CD4-positive, alpha-beta T cell treated with Interleukin-4 for 4 hours (primary cell): ENCODE measurements at regions not wholly inside any gene's neighbourhood (a gene's known extent, or its start where the extent isn't known, plus 50 kb on each side); places are given as distances from the start of the nearest gene placed in this dataset.
"Not testable (repeated sequence)": the region's sequence is repeated elsewhere in the genome, so short reads cannot be mapped to it uniquely, and the experiment has no call there.

Experiments
- DNase-seq: peaks from one replicate; pipeline ENCODE4 v3.0.0-alpha.2; 2020

- not testable (repeated sequence) for DNase-seq
Measured at GRCh38 chr7:56697058-56697457, 435.2 kb downstream of the ZNF479 start.

- DNase-seq: no peak
Measured at GRCh38 chr7:56686276-56686859, 445.9 kb downstream of the ZNF479 start.

DNA sequence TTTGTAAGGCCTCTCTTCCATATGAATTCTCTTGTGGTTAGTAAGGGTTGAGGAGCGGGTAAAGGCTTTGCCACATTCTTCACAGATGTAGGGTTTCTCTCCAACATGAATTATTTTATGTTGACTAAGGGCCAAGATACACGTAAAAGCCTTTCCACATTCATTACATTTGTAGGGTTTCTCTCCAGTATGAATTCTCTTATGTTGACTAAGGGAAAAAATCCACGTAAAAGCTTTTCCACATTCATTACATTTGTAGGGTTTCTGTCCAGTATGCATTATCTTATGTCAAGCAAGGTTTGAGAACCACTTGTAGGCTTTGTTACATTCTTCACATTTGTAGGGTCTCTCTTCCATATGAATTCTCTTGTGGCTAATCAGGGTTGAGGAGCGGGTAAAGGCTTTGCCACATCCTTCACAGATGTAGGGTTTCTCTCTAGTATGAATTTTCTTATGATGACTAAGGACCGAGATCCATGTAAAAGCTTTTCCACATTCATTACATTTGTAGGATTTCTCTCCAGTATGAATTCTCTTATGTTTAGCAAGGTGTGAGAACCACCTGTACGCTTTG is 493.0 kb downstream of the ZNF479 start:
- no peak for DNase-seq

- no peak for DNase-seq
Measured at GRCh38 chr7:56609852-56610355, 493.7 kb upstream of the NUPR2 start.

DNA sequence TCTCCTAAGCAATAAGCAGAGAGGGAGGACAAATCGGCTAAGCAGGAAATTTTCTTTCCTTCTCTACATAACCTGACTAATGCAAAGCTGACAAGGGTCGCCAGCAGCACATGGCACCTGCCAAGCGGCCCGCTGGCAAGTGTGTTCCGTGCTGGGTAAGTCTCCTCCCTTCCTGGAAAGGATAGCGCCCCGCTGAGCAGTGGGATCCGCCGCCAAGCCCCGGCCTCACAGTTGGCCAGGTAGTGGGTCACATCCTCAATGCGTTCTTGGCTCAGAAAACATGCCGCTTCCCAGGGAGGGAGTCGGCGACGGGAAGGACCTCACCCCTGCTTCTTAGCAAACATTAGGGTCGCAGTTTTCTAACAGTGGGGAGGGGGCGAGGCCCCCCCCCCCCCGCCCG is 488.9 kb upstream of the NUPR2 start:
- DNase-seq: no peak

DNA sequence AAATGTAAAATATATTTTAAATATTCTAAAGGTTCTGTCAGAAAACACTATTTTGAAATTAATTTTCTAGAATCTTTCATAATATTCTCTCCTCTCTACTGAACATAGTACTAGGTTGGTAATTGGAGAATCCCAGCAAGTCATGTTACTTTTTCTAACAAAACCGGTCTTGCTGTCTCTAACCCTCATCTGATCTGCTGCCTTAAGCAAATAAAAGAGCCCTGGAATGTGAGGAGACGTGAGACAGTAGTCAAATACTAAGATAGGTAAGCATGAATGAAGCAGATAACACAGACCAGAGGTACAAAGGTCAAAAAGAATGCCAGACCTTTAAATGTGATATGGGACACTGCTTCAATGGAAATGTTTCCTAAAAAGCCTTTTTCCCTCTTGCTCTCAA is 462.4 kb upstream of the NUPR2 start:
- DNase-seq: no peak

DNA sequence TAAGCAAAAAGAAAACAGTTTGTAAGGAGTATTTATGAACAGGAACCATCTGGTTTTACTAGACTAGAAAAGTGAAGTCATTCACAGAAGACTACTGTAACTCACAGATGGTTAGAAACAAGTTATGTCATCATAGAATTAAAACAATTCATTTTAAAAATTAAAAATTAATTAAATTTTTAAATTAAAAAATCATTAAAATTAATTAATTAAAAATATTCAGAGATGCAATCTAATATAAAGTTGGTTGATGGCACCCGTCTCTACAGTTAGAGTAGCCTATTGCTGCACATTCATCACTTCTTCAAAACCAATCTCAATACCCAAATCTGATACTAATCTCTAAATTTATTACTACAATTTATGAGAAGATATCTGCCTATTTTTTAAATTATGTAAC is 454.8 kb upstream of the NUPR2 start:
- no peak for DNase-seq

DNA sequence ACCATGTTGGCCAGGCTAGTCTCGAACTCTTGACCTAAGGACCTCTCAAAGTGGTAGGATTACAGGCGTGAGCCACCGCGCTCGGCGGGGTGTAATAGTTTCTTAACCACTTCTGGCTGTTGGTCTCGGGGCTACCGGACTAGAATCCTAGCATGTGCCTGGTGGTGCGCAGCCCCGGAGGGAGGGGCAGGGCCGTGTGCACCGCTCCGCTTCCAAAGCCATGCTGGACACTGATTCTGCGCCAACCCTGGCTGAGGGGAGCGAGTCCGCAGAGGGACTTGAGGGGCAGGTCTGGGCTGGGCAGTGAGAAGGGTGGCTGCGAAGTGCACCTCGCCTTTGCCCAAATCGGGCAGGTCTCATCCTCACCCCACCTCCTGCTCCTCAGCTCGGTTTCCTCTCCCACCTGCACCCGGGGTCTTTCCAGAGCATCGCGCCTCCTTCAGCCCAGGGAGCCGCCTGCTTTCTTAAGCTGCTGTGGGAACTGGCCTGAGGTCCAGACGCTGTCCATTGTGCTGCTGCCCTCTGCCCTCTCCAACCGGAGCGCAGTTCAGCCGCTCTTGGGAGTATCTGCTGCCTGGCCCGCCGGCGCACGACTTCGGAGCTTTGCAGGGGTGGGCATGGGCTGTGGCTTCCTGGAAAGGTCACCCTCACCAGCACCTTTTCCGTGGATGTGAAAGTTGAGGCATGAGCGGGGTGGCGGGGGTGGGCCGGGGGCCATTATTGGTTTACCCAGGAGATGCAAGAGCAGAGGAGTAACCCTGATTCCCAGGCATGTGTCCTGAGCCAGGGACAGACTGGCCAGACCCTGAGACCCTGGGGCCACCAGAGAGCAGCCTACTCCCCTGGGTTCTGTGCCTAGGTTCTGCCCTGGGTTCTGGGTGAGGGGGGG is 422.6 kb upstream of the NUPR2 start:
- DNase-seq: no peak

DNA sequence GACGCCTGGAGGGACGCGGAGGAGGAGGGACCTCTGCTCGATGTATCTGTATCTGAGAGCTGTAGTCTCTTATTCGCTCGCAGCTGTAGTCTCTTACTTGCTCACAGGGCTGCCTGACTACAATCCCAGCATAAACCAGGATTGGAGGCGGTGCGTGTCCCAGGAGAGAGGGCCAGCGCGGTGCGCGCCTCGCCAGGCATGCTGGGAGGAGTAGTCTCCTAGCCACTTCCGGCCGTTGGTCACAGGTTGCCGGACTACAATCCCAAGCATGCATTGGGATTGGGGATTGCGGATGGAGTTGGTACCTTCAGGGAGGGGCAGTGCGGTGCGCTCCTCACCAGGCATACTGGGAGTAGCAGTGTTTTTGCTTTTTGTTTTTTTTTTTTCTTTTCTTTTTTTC is 421.7 kb upstream of the NUPR2 start:
- DNase-seq: no peak

DNA sequence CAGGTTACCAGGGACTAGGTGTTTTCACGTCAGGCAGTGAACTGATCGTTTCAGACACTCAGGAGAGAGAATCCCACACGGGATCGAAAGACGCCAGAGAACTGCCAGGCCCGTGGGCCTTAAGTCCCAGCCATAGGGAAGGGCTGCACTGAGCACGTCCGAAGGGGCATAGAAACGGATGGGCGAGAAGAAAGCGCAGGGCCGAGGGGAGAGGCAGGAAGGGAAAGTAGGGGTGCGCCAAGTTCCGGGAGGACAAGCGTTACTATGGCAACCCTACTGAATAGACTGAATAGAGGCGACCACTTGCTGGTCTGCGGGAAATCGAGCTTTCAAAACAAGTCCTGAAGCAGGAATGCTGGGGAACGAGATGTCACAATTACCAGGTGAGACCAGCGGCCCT is 421.3 kb upstream of the NUPR2 start:
- DNase-seq: no peak

- DNase-seq: no peak
Measured at GRCh38 chr7:56495165-56495564, 378.9 kb upstream of the NUPR2 start.

DNA sequence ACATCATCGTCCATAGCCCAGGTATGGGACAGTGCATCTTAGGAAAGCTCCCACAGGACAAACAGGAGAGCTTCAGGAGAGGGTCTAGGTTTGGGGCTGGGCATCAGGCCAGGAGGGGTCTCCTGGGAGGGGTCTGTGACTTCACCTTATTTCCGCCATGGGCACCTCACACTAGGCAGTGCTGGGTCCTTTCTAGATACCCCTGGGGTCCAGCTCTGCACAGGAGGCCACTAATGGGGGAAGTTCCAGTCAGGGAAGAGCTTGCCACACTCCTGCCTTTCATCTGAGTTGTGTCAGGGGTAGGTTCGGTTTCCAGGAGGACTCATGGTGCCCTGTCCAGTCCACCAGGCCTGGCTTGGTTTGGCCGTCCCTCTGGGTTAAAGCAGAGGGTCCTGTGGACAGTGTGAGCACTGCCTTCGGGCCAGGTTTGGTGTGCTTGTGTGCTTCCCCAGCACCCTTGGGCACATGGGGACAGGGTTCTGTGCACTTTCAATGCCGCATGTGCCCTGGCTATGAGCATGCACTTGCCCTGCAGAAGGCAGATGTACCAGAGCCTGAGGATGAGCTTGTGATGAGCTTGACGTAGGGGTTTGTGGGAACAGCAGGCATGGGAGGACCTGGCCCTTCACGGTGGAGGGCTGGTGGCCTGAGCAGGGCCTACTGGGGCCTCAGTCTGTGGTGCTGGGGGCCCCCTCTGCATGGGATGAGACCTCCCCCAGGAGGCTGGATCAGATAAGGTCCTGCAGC is 377.7 kb upstream of the NUPR2 start:
- DNase-seq: no peak

- no peak for DNase-seq
Measured at GRCh38 chr7:56493196-56493595, 377.0 kb upstream of the NUPR2 start.

DNA sequence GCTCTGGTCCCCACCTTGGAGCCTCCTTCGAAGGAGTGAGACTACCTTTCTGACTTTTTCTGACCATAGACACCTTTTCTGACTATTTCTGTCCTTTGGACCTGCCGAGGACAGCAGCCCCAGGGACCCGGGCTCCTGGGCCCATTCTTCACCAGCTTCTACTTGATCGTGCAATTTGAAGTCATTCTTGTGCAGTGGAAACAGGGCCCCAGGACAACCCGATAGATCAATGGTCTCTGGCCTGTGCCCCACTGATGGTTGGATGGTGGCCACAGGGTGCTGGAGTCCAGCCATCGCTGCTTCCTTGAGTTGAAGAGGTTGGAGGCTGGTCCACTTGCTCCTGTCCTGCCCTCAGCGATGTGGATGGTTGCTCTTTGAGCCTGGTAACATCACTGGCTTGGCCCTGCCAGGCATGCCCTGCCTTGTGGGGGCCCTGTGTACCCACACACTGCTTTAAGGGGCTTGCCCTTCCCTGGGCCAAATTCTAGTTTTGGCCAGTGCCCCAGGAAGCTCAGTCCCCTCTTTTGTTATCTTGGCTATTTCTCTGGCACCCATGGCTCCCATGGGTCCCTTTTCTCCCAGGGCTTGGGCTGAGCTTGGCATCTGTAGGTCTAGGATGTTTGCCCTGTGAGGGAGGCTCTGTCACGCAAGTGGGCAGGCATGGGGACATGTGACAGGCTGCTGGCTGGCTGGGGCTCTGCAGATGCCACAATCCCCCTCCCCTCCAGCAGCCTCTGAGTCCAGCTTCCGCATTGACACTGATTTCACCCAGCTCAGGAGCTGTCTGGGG is 375.6 kb upstream of the NUPR2 start:
- DNase-seq: no peak

DNA sequence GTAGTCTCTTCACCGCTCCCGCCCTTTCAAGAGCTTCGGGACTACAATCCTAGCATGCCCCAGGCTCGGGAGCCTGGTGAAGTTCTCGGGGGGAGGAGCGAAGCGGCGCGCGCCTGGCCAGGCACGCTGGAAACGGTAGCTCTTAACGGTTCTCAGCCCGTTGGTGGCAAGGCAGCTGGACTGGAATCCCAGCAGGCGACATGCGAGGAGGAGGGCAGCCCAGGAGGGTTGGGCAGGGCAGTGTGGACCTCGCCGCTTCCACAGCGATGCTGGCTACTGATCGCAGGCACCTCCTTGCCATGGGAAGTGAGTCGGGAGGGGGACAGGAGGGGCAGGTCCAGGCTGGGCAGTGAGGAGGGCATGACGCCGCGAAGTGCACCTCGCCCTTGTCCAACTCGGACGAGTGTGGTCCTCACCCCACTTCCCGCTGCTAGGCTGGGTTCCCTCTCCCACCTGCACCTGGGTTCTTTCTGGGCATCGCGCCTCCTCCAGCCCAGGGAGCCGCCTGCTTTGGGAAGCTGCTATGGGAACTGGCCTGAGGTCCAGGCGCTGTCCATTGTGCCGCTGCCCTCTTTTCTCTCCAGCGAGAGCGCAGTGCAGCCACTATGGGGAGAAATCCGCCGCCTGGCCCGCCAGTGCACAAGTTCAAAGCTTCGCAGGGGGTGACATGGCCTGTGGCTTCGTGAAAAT is 367.8 kb upstream of the NUPR2 start:
- no peak for DNase-seq

GRCh38 chr7:56483153-56483552 is 366.9 kb upstream of the NUPR2 start:
- no peak for DNase-seq

GRCh38 chr7:56479748-56480147 is 363.5 kb upstream of the NUPR2 start:
- no peak for DNase-seq

DNA sequence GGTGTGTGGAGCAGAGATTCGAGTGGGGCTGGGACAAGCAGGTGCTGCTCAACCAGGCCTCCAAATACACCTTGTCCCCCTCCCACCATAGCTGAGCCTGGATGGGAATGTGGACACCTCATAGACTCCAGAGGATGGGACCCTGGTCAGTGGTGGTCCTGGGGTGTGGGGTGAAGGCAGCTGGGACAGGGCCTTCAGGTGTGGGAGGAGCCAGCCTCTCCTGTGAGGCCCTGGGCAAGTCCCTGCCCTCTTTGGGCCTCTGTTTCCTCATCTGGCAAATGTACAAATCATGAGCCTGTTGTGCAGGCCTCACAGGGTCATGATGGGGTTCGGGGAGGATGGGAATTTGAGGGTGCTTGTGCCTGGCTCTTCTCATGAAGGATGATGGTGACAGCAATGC is 362.9 kb upstream of the NUPR2 start:
- DNase-seq: no peak

DNA sequence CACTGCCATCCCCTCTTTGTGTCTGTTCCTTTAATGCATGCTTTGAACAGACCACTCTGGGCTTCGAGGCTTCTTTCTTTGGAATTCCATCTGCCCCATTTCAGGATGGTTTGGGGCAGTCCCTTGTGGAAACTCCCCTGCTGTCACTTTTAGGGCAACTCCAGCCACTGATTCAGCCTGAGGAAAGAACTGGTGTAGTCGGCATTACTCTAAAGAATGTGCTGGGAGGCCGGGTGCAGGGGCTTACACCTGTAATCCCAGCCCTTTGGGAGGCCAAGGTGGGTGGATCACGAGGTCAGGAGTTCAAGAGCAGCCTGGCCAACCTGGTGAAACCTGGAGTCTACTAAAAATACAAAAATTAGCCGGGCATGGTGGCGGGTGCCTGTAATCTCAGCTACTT is 358.1 kb upstream of the NUPR2 start:
- DNase-seq: no peak

DNA sequence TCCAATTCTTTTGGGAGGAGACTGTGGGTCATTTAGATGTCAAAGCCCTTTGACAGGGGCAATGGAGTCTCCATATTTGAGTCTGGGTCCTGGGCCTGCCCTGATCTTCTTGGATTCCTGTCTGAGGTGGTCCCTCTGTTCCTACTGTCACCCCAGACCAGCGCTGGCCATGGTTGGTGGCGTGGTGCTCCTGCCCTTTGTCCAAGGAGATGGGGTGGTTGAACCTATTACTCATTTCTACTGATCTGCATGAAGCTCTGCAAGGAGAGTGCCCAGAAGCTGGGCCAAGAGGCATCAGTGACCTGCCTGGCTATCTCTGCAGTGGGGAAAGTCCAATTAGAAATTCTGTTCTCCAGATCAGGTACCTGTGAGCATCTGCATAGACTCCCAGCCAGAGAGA is 355.6 kb upstream of the NUPR2 start:
- DNase-seq: no peak

DNA sequence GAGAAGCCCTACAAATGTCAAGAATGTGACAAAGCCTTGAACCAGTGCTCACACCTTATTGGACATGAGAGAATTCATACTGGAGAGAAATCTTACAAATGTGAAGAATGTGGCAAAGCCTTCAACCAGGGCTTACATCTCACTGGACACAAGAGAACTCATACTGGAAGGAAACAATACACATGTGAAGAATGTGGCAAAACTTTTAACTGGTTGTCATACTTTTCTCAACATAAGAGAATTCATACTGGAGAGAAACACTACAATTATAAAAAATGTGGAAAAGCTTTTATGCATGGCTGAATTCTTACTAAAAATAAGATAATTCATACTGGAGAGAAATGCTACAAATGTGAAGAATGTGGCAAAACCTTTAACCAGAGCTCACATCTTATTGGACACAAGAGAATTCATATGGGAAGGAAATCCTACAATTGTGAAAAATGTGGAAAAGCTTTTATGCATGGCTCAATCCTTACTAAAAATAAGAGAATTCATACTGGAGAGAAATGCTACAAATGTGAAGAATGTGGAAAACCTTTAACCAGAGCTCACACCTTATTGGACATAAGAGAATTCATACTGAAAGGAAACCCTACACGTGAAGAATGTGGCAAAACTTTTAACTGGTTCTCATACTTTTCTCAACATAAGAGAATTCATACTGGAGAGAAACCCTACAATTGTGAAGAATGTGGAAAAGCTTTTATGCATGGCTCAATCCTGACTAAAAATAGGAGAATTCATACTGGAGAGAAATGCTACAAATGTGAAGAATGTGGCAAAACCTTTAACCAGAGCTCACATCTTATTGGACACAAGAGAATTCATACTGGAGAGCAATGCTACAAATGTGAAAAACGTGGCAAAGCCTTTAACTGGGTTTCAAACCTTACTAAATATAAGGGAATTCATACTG is 350.6 kb upstream of the NUPR2 start:
- not testable (repeated sequence) for DNase-seq
